Islet of Langerhans (tissue), 1 donor: ENCODE measurements at regions not wholly inside any gene's neighbourhood (a gene's known extent, or its start where the extent isn't known, plus 50 kb on each side); places are given as distances from the start of the nearest gene placed in this dataset.

Experiments
- FAIRE-seq: peaks from one replicate; lab custom pipeline; 2011; peaks lifted over from hg19 to GRCh38; lab: Jason Lieb, UNC

- no peak for FAIRE-seq
Measured at GRCh38 chr13:91108315-91108714, 239.2 kb upstream of the MIR17HG start.

- no peak for FAIRE-seq
Measured at GRCh38 chr13:91111476-91112200, 235.8 kb upstream of the MIR17HG start.

GRCh38 chr13:91112201-91112923 is 235.1 kb upstream of the MIR17HG start:
- FAIRE-seq, result no peak

GRCh38 chr13:91112924-91113277 is 234.6 kb upstream of the MIR17HG start:
- no peak for FAIRE-seq

GRCh38 chr13:91115776-91116175 is 231.7 kb upstream of the MIR17HG start:
- no peak for FAIRE-seq

GRCh38 chr13:91117351-91117750 is 230.1 kb upstream of the MIR17HG start:
- FAIRE-seq, result no peak

- no peak for FAIRE-seq
Measured at GRCh38 chr13:91119643-91120042, 227.8 kb upstream of the MIR17HG start.

- no peak for FAIRE-seq
Measured at GRCh38 chr13:91122766-91123165, 224.7 kb upstream of the MIR17HG start.

GRCh38 chr13:91123456-91124127 is 223.9 kb upstream of the MIR17HG start:
- no peak for FAIRE-seq

GRCh38 chr13:91126806-91127205 is 220.7 kb upstream of the MIR17HG start:
- no peak for FAIRE-seq

- FAIRE-seq, result no peak
Measured at GRCh38 chr13:91127995-91128394, 219.5 kb upstream of the MIR17HG start.

GRCh38 chr13:91132381-91132780 is 215.1 kb upstream of the MIR17HG start:
- no peak for FAIRE-seq

- FAIRE-seq, result no peak
Measured at GRCh38 chr13:91132786-91133185, 214.7 kb upstream of the MIR17HG start.

GRCh38 chr13:91133941-91134802 is 213.3 kb upstream of the MIR17HG start:
- peak; percentile 96 for FAIRE-seq

GRCh38 chr13:91134803-91135184 is 212.7 kb upstream of the MIR17HG start:
- FAIRE-seq, result no peak

GRCh38 chr13:91135376-91135775 is 212.1 kb upstream of the MIR17HG start:
- peak; percentile 83 for FAIRE-seq

- FAIRE-seq, result peak; percentile 61
Measured at GRCh38 chr13:91135968-91136367, 211.5 kb upstream of the MIR17HG start.

- no peak for FAIRE-seq
Measured at GRCh38 chr13:91136806-91137205, 210.7 kb upstream of the MIR17HG start.

- FAIRE-seq, result no peak
Measured at GRCh38 chr13:91139232-91139631, 208.3 kb upstream of the MIR17HG start.

- no peak for FAIRE-seq
Measured at GRCh38 chr13:91141543-91142061, 205.9 kb upstream of the MIR17HG start.

- peak; percentile 100 for FAIRE-seq
Measured at GRCh38 chr13:91142572-91142971, 204.9 kb upstream of the MIR17HG start.

- FAIRE-seq, result no peak
Measured at GRCh38 chr13:91144054-91144453, 203.4 kb upstream of the MIR17HG start.
